MM.1S (cell line): ENCODE measurements at regions not wholly inside any gene's neighbourhood (a gene's known extent, or its start where the extent isn't known, plus 50 kb on each side); places are given as distances from the start of the nearest gene placed in this dataset.

Experiments used
- DNase-seq: peaks from one replicate; pipeline ENCODE4 v3.0.0-alpha.2; 2015
- H2AFZ ChIP-seq: fragments of 300-600 bp; sonication (generic); 2 replicates; pipeline ENCODE4 v1.6.0; 2016; ENCODE audit warnings: antibody characterized with exemption, low read length
- H3F3A ChIP-seq: fragments of 300-600 bp; sonication (generic); 2 replicates; pipeline ENCODE4 v1.6.1; 2016; ENCODE audit warnings: mild to moderate bottlenecking, antibody characterized with exemption, low read length, moderate library complexity, mixed read lengths; ENCODE audit not compliant: insufficient read depth
- H3K27ac ChIP-seq: fragments of 300-600 bp; sonication (generic); 2 replicates; pipeline ENCODE4 v1.5.1; 2016; ENCODE audit warnings: mild to moderate bottlenecking, low read length
- H3K27me3 ChIP-seq: fragments of 300-600 bp; sonication (generic); replicated peaks from 2 replicates; pipeline ENCODE4 v1.6.0; 2016; ENCODE audit warnings: low read length; ENCODE audit not compliant: insufficient read depth
- H3K36me3 ChIP-seq: fragments of 300-600 bp; sonication (generic); replicated peaks from 2 replicates; pipeline ENCODE4 v1.6.1; 2016; ENCODE audit warnings: mild to moderate bottlenecking, low read length, mixed read lengths; ENCODE audit not compliant: insufficient read depth
- H3K4me1 ChIP-seq: fragments of 300-600 bp; sonication (generic); 2 replicates; pipeline ENCODE4 v1.6.1; 2016; ENCODE audit warnings: low read length, mixed read lengths
- H3K4me2 ChIP-seq: fragments of 300-600 bp; sonication (generic); 2 replicates; pipeline ENCODE4 v1.6.0; 2016; ENCODE audit warnings: low read depth, low read length
- H3K4me3 ChIP-seq: fragments of 300-600 bp; sonication (generic); 2 replicates; pipeline ENCODE4 v1.5.1; 2016; ENCODE audit warnings: low read length, mixed read lengths
- H3K79me2 ChIP-seq: fragments of 300-600 bp; sonication (generic); 2 replicates; pipeline ENCODE4 v1.6.1; 2016; ENCODE audit warnings: mixed run types, low read length, mixed read lengths
- H3K9ac ChIP-seq: fragments of 300-600 bp; sonication (generic); 2 replicates; pipeline ENCODE4 v1.6.1; 2016; ENCODE audit warnings: low read length, mixed read lengths
- H3K9me2 ChIP-seq: fragments of 300-600 bp; sonication (generic); replicated peaks from 2 replicates; pipeline ENCODE4 v1.6.1; 2016; ENCODE audit warnings: mild to moderate bottlenecking, low read length, mixed read lengths; ENCODE audit not compliant: insufficient read depth
- H3K9me3 ChIP-seq: fragments of 300-600 bp; sonication (generic); replicated peaks from 2 replicates; pipeline ENCODE4 v1.6.1; 2016; ENCODE audit warnings: mild to moderate bottlenecking, low read length, mixed read lengths; ENCODE audit not compliant: insufficient read depth
- H4K20me1 ChIP-seq: fragments of 300-600 bp; sonication (generic); 2 replicates; pipeline ENCODE4 v1.6.1; 2016; ENCODE audit warnings: mild to moderate bottlenecking, low read length, moderate library complexity, mixed read lengths; ENCODE audit not compliant: insufficient read depth
- EZH2 ChIP-seq: fragments of 300-600 bp; sonication (generic); optimal IDR thresholded peaks from 2 replicates; pipeline ENCODE3; 2017; ENCODE audit warnings: low read depth, mild to moderate bottlenecking, antibody characterized with exemption, low read length, mixed read lengths
- EZH2phosphoT487 ChIP-seq: fragments of 300-600 bp; sonication (generic); IDR thresholded peaks from 2 replicates; pipeline ENCODE4 v1.6.1; 2018; ENCODE audit warnings: antibody characterized with exemption, low read length
- TF ChIP-seq, protein P1 (sequence below): fragments of 300-600 bp; sonication (generic); IDR thresholded peaks from 2 replicates; pipeline ENCODE4 v1.5.1; 2016; ENCODE audit warnings: antibody characterized with exemption, low read length, mixed read lengths

DNA sequence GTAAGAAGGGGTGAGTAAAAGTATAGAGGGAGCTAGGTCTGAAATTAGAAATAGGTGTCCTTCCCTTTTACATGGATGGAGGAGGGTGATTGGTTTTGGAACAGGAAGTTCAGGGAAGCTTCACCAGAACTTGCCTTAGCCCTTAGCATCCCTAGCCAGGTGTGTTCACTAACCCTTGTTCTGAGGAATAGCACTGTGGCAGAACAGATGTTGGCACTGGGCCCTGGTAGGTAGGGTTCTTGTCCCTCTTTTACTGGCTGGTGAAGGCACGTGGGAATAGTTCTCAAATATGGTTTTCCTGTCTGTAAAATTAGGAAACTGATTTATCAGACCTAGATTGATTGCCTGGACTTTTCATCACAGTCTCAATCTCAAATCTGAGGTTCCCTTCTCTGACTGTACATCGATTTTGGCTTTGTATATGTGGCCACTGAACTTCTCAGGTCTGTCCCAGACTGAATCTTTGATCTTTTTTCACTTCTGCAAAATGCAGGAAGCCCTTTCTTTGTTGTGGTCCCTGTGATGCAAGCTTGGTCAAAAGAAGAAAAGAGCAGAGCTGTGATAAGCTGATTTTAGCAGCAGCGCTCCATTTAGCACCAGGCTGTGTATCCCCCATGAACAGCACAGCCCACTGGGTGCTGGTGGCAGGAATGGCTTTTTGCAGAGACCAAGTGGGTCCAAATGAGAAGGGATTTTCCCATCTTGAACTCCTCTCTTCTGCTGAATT lies 86.2 kb upstream of the HTR2A start:
- peak overlapping the region; percentile 53 for H3K4me3 ChIP-seq
- H3K9me2 ChIP-seq: no peaks in the 10 kb centered on the region
- H3K9me3 ChIP-seq: no peaks in the 10 kb centered on the region
- peak overlapping the region; percentile 69 for H3K4me2 ChIP-seq
- peaks cover 12% of the 10 kb centered on the region; the same call in 1 of the 2 replicates for H3F3A ChIP-seq
- H3K79me2 ChIP-seq: no peaks in the 10 kb centered on the region
- peaks cover 14% of the 10 kb centered on the region for H3K4me1 ChIP-seq
- H3K27ac ChIP-seq: peak overlapping the region; percentile 97
- H3K27me3 ChIP-seq: no peaks in the 10 kb centered on the region
- H3K36me3 ChIP-seq: no peaks in the 10 kb centered on the region
- peak overlapping the region; percentile 47 for H3K9ac ChIP-seq
- TF ChIP-seq EZH2 (no peak), EZH2phosphoT487 (no peak)
- TF ChIP-seq, protein P1, sequence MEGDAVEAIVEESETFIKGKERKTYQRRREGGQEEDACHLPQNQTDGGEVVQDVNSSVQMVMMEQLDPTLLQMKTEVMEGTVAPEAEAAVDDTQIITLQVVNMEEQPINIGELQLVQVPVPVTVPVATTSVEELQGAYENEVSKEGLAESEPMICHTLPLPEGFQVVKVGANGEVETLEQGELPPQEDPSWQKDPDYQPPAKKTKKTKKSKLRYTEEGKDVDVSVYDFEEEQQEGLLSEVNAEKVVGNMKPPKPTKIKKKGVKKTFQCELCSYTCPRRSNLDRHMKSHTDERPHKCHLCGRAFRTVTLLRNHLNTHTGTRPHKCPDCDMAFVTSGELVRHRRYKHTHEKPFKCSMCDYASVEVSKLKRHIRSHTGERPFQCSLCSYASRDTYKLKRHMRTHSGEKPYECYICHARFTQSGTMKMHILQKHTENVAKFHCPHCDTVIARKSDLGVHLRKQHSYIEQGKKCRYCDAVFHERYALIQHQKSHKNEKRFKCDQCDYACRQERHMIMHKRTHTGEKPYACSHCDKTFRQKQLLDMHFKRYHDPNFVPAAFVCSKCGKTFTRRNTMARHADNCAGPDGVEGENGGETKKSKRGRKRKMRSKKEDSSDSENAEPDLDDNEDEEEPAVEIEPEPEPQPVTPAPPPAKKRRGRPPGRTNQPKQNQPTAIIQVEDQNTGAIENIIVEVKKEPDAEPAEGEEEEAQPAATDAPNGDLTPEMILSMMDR: no peak
- peak overlapping the region; percentile 53; the same call in 1 of the 2 replicates for H2AFZ ChIP-seq
- peak; percentile 78 for DNase-seq
- no peaks in the 10 kb centered on the region for H4K20me1 ChIP-seq

GRCh38 chr13:46975173-46975572 lies 78.3 kb upstream of the HTR2A start:
- Histone ChIP-seq H3K27me3 (no peaks in the 10 kb centered on the region), H2AFZ (no peak overlapping the region), H3K27ac (no peak overlapping the region), H3K4me1 (no peaks in the 10 kb centered on the region), H3K9ac (no peak overlapping the region), H3F3A (no peaks in the 10 kb centered on the region), H3K9me3 (no peaks in the 10 kb centered on the region), H3K4me3 (no peak overlapping the region), H4K20me1 (no peaks in the 10 kb centered on the region), H3K36me3 (no peaks in the 10 kb centered on the region), H3K4me2 (no peak overlapping the region), H3K9me2 (no peaks in the 10 kb centered on the region), H3K79me2 (no peaks in the 10 kb centered on the region)
- DNase-seq: no peak
- TF ChIP-seq, protein P1: no peak
- no peak for TF ChIP-seq EZH2
- no peak for TF ChIP-seq EZH2phosphoT487

GRCh38 chr13:46968450-46968849 lies 71.6 kb upstream of the HTR2A start:
- Histone ChIP-seq H2AFZ (no peak overlapping the region), H3K9ac (no peak overlapping the region), H3K27me3 (no peaks in the 10 kb centered on the region), H3K4me2 (no peak overlapping the region), H3K4me3 (no peak overlapping the region), H3K27ac (no peak overlapping the region), H3K79me2 (no peaks in the 10 kb centered on the region), H3F3A (no peaks in the 10 kb centered on the region), H3K4me1 (no peaks in the 10 kb centered on the region), H3K9me2 (no peaks in the 10 kb centered on the region), H3K36me3 (no peaks in the 10 kb centered on the region), H3K9me3 (no peaks in the 10 kb centered on the region), H4K20me1 (no peaks in the 10 kb centered on the region)
- DNase-seq: no peak
- no peak for TF ChIP-seq EZH2
- no peak for TF ChIP-seq EZH2phosphoT487
- TF ChIP-seq, protein P1: no peak
